Thyroid gland (tissue), 4 donors: ENCODE measurements at regions not wholly inside any gene's neighbourhood (a gene's known extent, or its start where the extent isn't known, plus 50 kb on each side); places are given as distances from the start of the nearest gene placed in this dataset.

Experiments
- POLR2A ChIP-seq, 2 donors: fragments of 450-650 bp; IDR thresholded peaks; one replicate each; pipeline ENCODE4 v1.6.1; 2017; ENCODE audit warnings: antibody characterized with exemption in 2 of 2, mild to moderate bottlenecking in 2 of 2, moderate library complexity in 1 of 2
- TF ChIP-seq, protein P1 (sequence below), 6 experiments: fragments of 200-600 bp in 3 of 6; fragments of 450-650 bp in 3 of 6; sonication (generic) in 3 of 6; IDR thresholded peaks; one replicate each; pipeline ENCODE4 v1.5.1; 2016 to 2019; ENCODE audit warnings: antibody characterized with exemption in 6 of 6, mild to moderate bottlenecking in 2 of 6, inconsistent platforms in 1 of 6, moderate library complexity in 1 of 6

DNA sequence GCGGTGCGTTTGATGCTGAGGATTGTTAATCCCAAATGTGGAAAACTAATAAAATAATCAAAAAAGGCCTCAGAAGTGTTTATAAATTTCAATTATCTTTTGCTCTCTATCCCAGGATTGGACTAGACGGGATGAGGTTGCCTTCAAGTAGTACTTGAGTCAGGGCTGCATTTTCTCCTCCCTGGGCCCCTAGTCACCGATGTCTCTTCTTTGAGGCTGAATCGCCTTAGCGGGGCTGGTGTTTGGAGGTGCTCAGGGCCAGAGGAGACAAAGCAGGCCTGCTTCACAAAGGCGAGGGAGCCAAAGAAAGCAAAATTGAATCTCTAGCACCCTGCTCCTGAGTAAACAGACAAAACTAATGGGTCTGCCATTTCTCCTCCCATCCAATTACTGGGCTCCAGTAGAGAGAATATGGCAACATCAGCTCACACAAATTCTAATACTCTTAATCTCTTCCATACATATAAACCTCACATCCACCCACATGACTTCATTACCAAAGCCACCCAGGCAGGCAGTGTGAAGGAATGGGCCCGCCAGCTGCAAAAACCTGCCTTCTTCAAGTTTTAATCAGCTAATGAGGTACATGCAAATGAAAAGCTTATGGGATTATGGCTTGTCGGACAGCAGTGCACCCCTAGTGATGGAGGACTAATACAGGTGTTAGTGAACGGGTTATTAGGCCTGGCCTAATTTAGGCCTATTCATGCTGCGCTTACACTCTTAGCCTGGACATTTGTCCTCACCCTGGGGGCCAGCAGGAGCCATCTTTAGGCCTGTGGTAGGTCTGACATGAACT is 52.7 kb upstream of the HTATIP2 start:
- TF ChIP-seq, protein P1, sequence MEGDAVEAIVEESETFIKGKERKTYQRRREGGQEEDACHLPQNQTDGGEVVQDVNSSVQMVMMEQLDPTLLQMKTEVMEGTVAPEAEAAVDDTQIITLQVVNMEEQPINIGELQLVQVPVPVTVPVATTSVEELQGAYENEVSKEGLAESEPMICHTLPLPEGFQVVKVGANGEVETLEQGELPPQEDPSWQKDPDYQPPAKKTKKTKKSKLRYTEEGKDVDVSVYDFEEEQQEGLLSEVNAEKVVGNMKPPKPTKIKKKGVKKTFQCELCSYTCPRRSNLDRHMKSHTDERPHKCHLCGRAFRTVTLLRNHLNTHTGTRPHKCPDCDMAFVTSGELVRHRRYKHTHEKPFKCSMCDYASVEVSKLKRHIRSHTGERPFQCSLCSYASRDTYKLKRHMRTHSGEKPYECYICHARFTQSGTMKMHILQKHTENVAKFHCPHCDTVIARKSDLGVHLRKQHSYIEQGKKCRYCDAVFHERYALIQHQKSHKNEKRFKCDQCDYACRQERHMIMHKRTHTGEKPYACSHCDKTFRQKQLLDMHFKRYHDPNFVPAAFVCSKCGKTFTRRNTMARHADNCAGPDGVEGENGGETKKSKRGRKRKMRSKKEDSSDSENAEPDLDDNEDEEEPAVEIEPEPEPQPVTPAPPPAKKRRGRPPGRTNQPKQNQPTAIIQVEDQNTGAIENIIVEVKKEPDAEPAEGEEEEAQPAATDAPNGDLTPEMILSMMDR (IDR thresholded peaks at IDR 0.05), result no peak
- TF ChIP-seq POLR2A (IDR thresholded peaks at IDR 0.05), result no peak
